Calu3 (cell line): ENCODE measurements at regions not wholly inside any gene's neighbourhood (a gene's known extent, or its start where the extent isn't known, plus 50 kb on each side); places are given as distances from the start of the nearest gene placed in this dataset.
"Not testable (repeated sequence)": the region's sequence is repeated elsewhere in the genome, so short reads cannot be mapped to it uniquely, and the experiment has no call there.

Experiments used
- BruUV-seq: library from RNA; stranded (reverse); fragments of 400-500 nt; replicated peaks from 2 replicates; lab custom pipeline; 2021; lab: Mats Ljungman, UMichigan
- CTCF ChIA-PET: fragments of 300-600 bp; sonication (Branson Sonifier 250); formaldehyde crosslinking; loops from one replicate; lab custom pipeline; 2022; ENCODE audit warnings: antibody characterized with exemption; lab: Charles Lee
- DNase-seq: peaks from one replicate; pipeline ENCODE4 v3.0.0; 2022
- H3K27ac Mint-ChIP-seq: one replicate; pipeline ENCODE4 v1.8.0; 2022; ENCODE audit warnings: mixed read lengths; ENCODE audit not compliant: unreplicated experiment
- H3K27me3 Mint-ChIP-seq: one replicate; pipeline ENCODE4 v1.8.0; 2022; ENCODE audit warnings: mixed read lengths; ENCODE audit not compliant: unreplicated experiment
- H3K36me3 Mint-ChIP-seq: one replicate; pipeline ENCODE4 v1.8.0; 2022; ENCODE audit warnings: mild to moderate bottlenecking, moderate library complexity, mixed read lengths; ENCODE audit not compliant: insufficient read depth, unreplicated experiment
- H3K4me1 Mint-ChIP-seq: one replicate; pipeline ENCODE4 v1.8.0; 2022; ENCODE audit warnings: mild to moderate bottlenecking, low read depth, mixed read lengths; ENCODE audit not compliant: unreplicated experiment
- H3K4me3 Mint-ChIP-seq: one replicate; pipeline ENCODE4 v1.8.0; 2022; ENCODE audit warnings: mild to moderate bottlenecking, low read depth, moderate library complexity, mixed read lengths; ENCODE audit not compliant: unreplicated experiment
- H3K9me3 Mint-ChIP-seq: one replicate; pipeline ENCODE4 v1.8.0; 2022; ENCODE audit warnings: low read depth, mixed read lengths; ENCODE audit not compliant: unreplicated experiment
- intact Hi-C: fragments of 100-400 bp; cut with micrococcal nuclease; formaldehyde crosslinking; loops from one replicate; pipeline ENCODE4 v1.10.0; 2022; ENCODE audit not compliant: unreplicated experiment
- TF ChIP-seq, protein P1 (sequence below): fragments of 200-600 bp; IDR thresholded peaks from one replicate; pipeline ENCODE4 v1.8.0; 2022; ENCODE audit warnings: antibody characterized with exemption; ENCODE audit not compliant: unreplicated experiment

DNA sequence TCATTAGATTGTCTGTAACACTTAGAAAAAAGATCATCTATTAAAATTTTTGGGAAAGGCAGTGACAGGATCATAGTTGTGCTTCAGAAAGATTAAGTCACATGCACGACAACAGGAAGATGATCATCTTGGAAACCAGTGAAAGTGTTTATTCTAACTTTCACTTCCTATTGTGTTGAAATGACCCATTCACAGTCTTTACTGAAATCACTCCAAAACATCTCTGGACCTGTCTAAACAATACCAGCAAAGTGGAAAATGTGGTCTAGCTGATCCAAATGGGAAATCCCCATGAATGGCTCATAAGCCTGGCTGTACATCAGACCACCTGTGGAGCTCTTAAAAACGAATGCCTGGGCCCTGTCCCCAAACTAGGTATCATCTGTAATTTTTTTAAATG lies 111.1 kb upstream of the ETV3 start:
- TF ChIP-seq, protein P1, sequence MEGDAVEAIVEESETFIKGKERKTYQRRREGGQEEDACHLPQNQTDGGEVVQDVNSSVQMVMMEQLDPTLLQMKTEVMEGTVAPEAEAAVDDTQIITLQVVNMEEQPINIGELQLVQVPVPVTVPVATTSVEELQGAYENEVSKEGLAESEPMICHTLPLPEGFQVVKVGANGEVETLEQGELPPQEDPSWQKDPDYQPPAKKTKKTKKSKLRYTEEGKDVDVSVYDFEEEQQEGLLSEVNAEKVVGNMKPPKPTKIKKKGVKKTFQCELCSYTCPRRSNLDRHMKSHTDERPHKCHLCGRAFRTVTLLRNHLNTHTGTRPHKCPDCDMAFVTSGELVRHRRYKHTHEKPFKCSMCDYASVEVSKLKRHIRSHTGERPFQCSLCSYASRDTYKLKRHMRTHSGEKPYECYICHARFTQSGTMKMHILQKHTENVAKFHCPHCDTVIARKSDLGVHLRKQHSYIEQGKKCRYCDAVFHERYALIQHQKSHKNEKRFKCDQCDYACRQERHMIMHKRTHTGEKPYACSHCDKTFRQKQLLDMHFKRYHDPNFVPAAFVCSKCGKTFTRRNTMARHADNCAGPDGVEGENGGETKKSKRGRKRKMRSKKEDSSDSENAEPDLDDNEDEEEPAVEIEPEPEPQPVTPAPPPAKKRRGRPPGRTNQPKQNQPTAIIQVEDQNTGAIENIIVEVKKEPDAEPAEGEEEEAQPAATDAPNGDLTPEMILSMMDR: no peak
- Mint-ChIP-seq H3K4me3 (no peak overlapping the region), H3K36me3 (no peaks in the 10 kb centered on the region), H3K27ac (no peak overlapping the region), H3K27me3 (no peaks in the 10 kb centered on the region), H3K4me1 (peaks cover 38% of the 10 kb centered on the region), H3K9me3 (peaks cover 3% of the 10 kb centered on the region)
- no TSS peak for BruUV-seq
- intact Hi-C loops: no loop called here
- no peak for DNase-seq
- CTCF ChIA-PET: interaction anchor here (1.6 kb wide), 1 partner anchor 9 kb away, joined by 3 read pairs; no protein-coding TSS in a partner anchor

DNA sequence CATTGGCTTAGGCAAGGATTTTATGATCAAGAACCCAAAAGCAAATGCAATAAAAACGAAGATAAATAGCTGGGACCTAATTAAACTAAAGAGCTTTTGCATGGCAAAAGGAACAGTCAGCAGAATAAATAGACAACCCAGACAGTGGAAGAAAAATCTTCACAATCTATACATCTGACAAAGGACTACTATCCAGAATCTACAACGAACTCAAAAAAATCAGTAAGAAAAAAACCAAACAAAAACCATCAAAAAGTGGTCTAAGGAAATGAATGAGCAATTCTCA lies 109.5 kb upstream of the ETV3 start:
- CTCF ChIA-PET: interaction anchor here (0.6 kb wide), 1 partner anchor 26 kb away, joined by 3 read pairs; no protein-coding TSS in a partner anchor
- DNase-seq, BruUV-seq, intact Hi-C loops, H3K9me3 Mint-ChIP-seq, H3K27ac Mint-ChIP-seq, H3K27me3 Mint-ChIP-seq, H3K36me3 Mint-ChIP-seq, H3K4me3 Mint-ChIP-seq: not testable (repeated sequence)
- peaks cover 35% of the 10 kb centered on the region for H3K4me1 Mint-ChIP-seq

DNA sequence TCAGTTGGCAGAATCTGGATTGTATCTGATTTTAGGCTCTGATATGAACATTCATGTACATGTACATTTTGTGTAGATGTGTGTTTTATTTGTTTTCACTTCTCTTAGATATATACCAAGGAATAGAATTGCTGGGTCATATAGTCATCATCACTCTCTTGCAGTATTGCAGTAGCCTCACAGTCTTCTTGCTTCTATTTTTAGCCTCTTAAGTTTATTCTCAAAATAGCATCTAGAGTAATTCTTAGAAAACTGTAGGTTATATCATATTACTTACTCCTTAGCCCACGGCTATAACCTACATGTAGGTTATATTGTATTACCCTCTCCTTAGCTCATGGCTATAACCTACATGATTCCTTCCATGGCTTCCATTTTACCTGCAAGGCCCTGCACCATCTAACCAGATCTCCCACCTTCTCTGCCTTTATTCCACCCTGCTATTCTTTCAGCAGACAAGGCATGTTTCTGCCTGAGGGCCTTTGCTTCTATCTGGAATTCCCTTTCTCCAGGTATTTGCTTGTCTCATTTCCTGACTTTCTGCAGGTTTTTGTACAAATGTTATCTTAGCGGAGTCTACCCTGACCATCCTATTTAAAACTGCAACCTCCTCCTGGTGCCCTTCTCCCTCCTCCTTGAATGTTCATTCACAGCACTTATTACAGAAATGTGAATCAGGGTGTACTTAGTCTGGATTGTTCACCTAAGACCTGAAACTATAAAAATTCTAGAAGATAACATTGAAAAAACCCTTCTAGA lies 109.0 kb upstream of the ETV3 start:
- TF ChIP-seq, protein P1: no peak
- CTCF ChIA-PET: no interaction called here
- Mint-ChIP-seq H3K36me3 (no peaks in the 10 kb centered on the region), H3K4me3 (no peak overlapping the region), H3K27me3 (no peaks in the 10 kb centered on the region), H3K4me1 (peaks cover 29% of the 10 kb centered on the region), H3K9me3 (peaks cover 3% of the 10 kb centered on the region), H3K27ac (no peak overlapping the region)
- BruUV-seq: no TSS peak
- intact Hi-C loops: no loop called here
- DNase-seq: no peak

GRCh38 chr1:157245823-157246222 lies 107.6 kb upstream of the ETV3 start:
- CTCF ChIA-PET: no interaction called here
- peak overlapping the region; percentile 20 for H3K27ac Mint-ChIP-seq
- H3K4me3 Mint-ChIP-seq: no peak overlapping the region
- peaks cover 3% of the 10 kb centered on the region for H3K9me3 Mint-ChIP-seq
- peaks cover 26% of the 10 kb centered on the region for H3K4me1 Mint-ChIP-seq
- H3K27me3 Mint-ChIP-seq: no peaks in the 10 kb centered on the region
- DNase-seq: no peak
- H3K36me3 Mint-ChIP-seq: no peaks in the 10 kb centered on the region
- TF ChIP-seq, protein P1: no peak
- BruUV-seq: no TSS peak
- intact Hi-C loops: no loop called here

GRCh38 chr1:157241185-157241538 lies 103.0 kb upstream of the ETV3 start:
- Mint-ChIP-seq H3K27ac (peak overlapping the region; percentile 94), H3K4me3 (peak overlapping the region; percentile 48), H3K27me3 (no peaks in the 10 kb centered on the region), H3K9me3 (no peaks in the 10 kb centered on the region), H3K36me3 (no peaks in the 10 kb centered on the region), H3K4me1 (peaks cover 54% of the 10 kb centered on the region)
- no TSS peak for BruUV-seq
- CTCF ChIA-PET: interaction anchor here (0.7 to 1.1 kb wide), 6 partner anchors 9 to 339 kb away, joined by 3 to 4 read pairs (median 3); no protein-coding TSS in a partner anchor
- TF ChIP-seq, protein P1: no peak
- intact Hi-C loops: loop anchor here (2.0 kb wide), 1 partner anchor 42 kb away; no protein-coding TSS in a partner anchor
- DNase-seq: peak; percentile 30
